Tibial nerve (tissue), 3 donors: ENCODE measurements at regions not wholly inside any gene's neighbourhood (a gene's known extent, or its start where the extent isn't known, plus 50 kb on each side); places are given as distances from the start of the nearest gene placed in this dataset.

Source experiments
- POLR2A ChIP-seq, 2 donors: fragments of 450-650 bp; IDR thresholded peaks; one replicate each; pipeline ENCODE4 v1.6.1; 2017; ENCODE audit warnings: antibody characterized with exemption in 2 of 2, mild to moderate bottlenecking in 2 of 2, moderate library complexity in 2 of 2
- TF ChIP-seq, protein P1 (sequence below), 5 experiments: fragments of 200-600 bp in 3 of 5; fragments of 450-650 bp in 2 of 5; sonication (generic) in 3 of 5; IDR thresholded peaks; one replicate each; pipeline ENCODE4 v1.5.1; 2016 to 2019; ENCODE audit warnings: antibody characterized with exemption in 5 of 5, mild to moderate bottlenecking in 3 of 5, moderate library complexity in 2 of 5

DNA sequence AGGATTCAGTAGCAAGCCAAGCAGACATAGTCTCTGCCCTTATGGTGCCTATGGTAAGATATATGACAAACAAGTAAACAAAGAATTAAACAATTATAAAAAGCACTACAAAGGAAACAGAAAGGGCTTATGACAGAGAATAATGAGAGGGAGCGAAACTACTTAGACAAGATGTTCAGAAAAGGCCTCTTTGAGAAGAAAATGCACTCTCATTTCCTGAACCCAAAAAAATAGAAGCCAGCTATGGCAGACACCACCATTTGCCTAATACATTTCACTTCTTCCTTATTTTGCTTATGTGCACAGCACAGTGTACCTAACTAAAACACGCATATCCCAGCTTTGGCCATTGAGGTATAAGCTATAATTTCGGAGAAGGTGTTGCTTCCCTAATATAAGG, 465.5 kb upstream of the PPP2R3A start:
- TF ChIP-seq, protein P1, sequence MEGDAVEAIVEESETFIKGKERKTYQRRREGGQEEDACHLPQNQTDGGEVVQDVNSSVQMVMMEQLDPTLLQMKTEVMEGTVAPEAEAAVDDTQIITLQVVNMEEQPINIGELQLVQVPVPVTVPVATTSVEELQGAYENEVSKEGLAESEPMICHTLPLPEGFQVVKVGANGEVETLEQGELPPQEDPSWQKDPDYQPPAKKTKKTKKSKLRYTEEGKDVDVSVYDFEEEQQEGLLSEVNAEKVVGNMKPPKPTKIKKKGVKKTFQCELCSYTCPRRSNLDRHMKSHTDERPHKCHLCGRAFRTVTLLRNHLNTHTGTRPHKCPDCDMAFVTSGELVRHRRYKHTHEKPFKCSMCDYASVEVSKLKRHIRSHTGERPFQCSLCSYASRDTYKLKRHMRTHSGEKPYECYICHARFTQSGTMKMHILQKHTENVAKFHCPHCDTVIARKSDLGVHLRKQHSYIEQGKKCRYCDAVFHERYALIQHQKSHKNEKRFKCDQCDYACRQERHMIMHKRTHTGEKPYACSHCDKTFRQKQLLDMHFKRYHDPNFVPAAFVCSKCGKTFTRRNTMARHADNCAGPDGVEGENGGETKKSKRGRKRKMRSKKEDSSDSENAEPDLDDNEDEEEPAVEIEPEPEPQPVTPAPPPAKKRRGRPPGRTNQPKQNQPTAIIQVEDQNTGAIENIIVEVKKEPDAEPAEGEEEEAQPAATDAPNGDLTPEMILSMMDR (IDR thresholded peaks at IDR 0.05), result no peak
- TF ChIP-seq POLR2A (IDR thresholded peaks at IDR 0.05), result no peak
